ENCODE measurements at regions not wholly inside any gene's neighbourhood (a gene's known extent, or its start where the extent isn't known, plus 50 kb on each side); places are given as distances from the start of the nearest gene placed in this dataset.
"Not testable (repeated sequence)": the region's sequence is repeated elsewhere in the genome, so short reads cannot be mapped to it uniquely, and the experiment has no call there.

DNA sequence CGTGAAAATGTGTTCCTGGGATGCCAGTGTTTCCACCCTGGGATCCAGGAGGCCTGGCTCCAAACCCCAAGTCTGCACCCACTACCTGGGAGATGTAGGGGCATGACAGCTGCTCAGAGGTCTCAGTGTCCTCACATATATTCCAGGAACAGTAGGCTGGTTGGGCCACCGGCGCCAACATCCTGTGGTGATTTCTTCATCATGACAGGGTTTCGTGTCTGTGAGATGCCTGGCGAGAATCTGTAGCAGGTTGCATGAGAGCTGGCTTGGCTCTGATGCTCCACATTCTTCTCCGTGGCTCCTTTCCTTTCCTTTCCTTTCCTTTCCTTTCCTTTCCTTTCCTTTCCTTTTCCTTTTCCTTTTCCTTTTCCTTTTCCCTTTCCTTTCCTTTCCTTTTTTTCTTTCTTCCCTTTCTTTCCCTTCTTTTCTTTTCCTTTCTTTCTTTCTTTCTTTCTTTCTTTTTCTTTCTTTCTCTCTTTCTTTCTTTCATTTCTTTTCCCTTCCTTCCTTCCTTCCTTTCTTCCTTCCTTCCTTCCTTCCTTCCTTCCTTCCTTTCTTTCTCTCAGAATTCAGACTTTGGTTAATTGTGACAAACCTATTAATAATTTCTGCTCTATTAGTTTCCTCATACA, 87.6 kb upstream of the DPP6 start:
- not testable (repeated sequence) for TF ChIP-seq POLR2A, POLR2AphosphoS5 (IDR thresholded peaks at IDR 0.05)
- TF ChIP-seq, protein P1, sequence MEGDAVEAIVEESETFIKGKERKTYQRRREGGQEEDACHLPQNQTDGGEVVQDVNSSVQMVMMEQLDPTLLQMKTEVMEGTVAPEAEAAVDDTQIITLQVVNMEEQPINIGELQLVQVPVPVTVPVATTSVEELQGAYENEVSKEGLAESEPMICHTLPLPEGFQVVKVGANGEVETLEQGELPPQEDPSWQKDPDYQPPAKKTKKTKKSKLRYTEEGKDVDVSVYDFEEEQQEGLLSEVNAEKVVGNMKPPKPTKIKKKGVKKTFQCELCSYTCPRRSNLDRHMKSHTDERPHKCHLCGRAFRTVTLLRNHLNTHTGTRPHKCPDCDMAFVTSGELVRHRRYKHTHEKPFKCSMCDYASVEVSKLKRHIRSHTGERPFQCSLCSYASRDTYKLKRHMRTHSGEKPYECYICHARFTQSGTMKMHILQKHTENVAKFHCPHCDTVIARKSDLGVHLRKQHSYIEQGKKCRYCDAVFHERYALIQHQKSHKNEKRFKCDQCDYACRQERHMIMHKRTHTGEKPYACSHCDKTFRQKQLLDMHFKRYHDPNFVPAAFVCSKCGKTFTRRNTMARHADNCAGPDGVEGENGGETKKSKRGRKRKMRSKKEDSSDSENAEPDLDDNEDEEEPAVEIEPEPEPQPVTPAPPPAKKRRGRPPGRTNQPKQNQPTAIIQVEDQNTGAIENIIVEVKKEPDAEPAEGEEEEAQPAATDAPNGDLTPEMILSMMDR (IDR thresholded peaks at IDR 0.05), result not testable (repeated sequence)
